GM23338 (cell line): ENCODE measurements at regions not wholly inside any gene's neighbourhood (a gene's known extent, or its start where the extent isn't known, plus 50 kb on each side); places are given as distances from the start of the nearest gene placed in this dataset.
A peak's percentile ranks its signal among the peaks of the same experiment; 100 is the strongest.

Experiments used
- ATAC-seq: fragments of 200-7000 bp; cut with Tn5 transposase; 3 replicates; pipeline ENCODE4 v1.9.1; 2020
- DNase-seq: peaks from one replicate; pipeline ENCODE4 v3.0.0-alpha.2; 2015; ENCODE audit warnings: low spot score
- H2AFZ ChIP-seq: fragments of 200-600 bp; sonication (generic); 2 replicates; pipeline ENCODE4 v1.8.0; 2016; ENCODE audit warnings: antibody characterized with exemption, mild to moderate bottlenecking, moderate library complexity
- H3F3A ChIP-seq: fragments of 200-600 bp; sonication (generic); replicated peaks from 2 replicates; pipeline ENCODE4 v1.8.0; 2017; ENCODE audit warnings: antibody characterized with exemption, mixed run types, low read depth
- H3K27ac ChIP-seq: fragments of 200-600 bp; sonication (generic); 2 replicates; pipeline ENCODE4 v1.6.1; 2016; ENCODE audit warnings: low read depth
- H3K27me3 ChIP-seq: fragments of 200-600 bp; sonication (generic); 2 replicates; pipeline ENCODE4 v1.8.0; 2016; ENCODE audit warnings: mild to moderate bottlenecking, mixed run types, moderate library complexity; ENCODE audit not compliant: insufficient read depth
- H3K36me3 ChIP-seq: fragments of 200-600 bp; sonication (generic); 2 replicates; pipeline ENCODE4 v1.8.0; 2016; ENCODE audit warnings: mild to moderate bottlenecking; ENCODE audit not compliant: insufficient read depth
- H3K4me1 ChIP-seq: fragments of 200-600 bp; sonication (generic); 2 replicates; pipeline ENCODE4 v1.8.0; 2016; ENCODE audit warnings: mild to moderate bottlenecking, moderate library complexity; ENCODE audit not compliant: insufficient read depth
- H3K4me2 ChIP-seq: fragments of 200-600 bp; sonication (generic); 2 replicates; pipeline ENCODE4 v1.7.1; 2017; ENCODE audit warnings: mixed run types
- H3K4me3 ChIP-seq: fragments of 200-600 bp; sonication (generic); 2 replicates; pipeline ENCODE4 v1.6.1; 2016; ENCODE audit warnings: mixed run types
- H3K79me2 ChIP-seq: fragments of 200-600 bp; sonication (generic); replicated peaks from 2 replicates; pipeline ENCODE4 v1.8.0; 2017; ENCODE audit warnings: mild to moderate bottlenecking; ENCODE audit not compliant: insufficient read depth
- H3K9me2 ChIP-seq: fragments of 200-600 bp; sonication (generic); 2 replicates; pipeline ENCODE4 v1.8.0; 2017; ENCODE audit not compliant: insufficient read depth
- H4K20me1 ChIP-seq: fragments of 200-600 bp; sonication (generic); replicated peaks from 2 replicates; pipeline ENCODE4 v1.8.0; 2017; ENCODE audit warnings: mild to moderate bottlenecking; ENCODE audit not compliant: insufficient read depth
- H3K27ac Mint-ChIP-seq: 2 replicates; pipeline ENCODE4 v1.8.0; 2020; ENCODE audit warnings: inconsistent platforms, mild to moderate bottlenecking, moderate library complexity, mixed read lengths
- H3K27me3 Mint-ChIP-seq: 3 replicates; pipeline ENCODE4 v1.8.0; 2022; ENCODE audit warnings: low read depth, mild to moderate bottlenecking, moderate library complexity, mixed read lengths, inconsistent platforms; ENCODE audit not compliant: insufficient read depth, poor library complexity
- H3K36me3 Mint-ChIP-seq: 3 replicates; pipeline ENCODE4 v1.8.0; 2021; ENCODE audit warnings: low read depth, mild to moderate bottlenecking, inconsistent platforms, moderate library complexity, mixed read lengths
- H3K4me1 Mint-ChIP-seq: 3 replicates; pipeline ENCODE4 v1.8.0; 2020; ENCODE audit warnings: mild to moderate bottlenecking, inconsistent platforms, mixed read lengths
- H3K4me3 Mint-ChIP-seq: 3 replicates; pipeline ENCODE4 v1.8.0; 2021; ENCODE audit warnings: moderate library complexity, mild to moderate bottlenecking, inconsistent platforms, mixed read lengths
- H3K9me3 Mint-ChIP-seq: 3 replicates; pipeline ENCODE4 v1.8.0; 2020; ENCODE audit warnings: moderate library complexity, mild to moderate bottlenecking, inconsistent platforms, mixed read lengths
- CREB1 ChIP-seq: fragments of 250-450 bp; sonication (Bioruptor Pico); IDR thresholded peaks from 2 replicates; pipeline ENCODE4 v1.5.0; 2020; ENCODE audit warnings: low read depth, mild to moderate bottlenecking, moderate library complexity
- EZH2 ChIP-seq: fragments of 200-600 bp; sonication (generic); IDR thresholded peaks from one replicate; pipeline ENCODE4 v1.8.0; 2017; ENCODE audit warnings: antibody characterized with exemption, mild to moderate bottlenecking, low read depth; ENCODE audit not compliant: unreplicated experiment
- EZH2phosphoT487 ChIP-seq: fragments of 200-600 bp; sonication (generic); IDR thresholded peaks from one replicate; pipeline ENCODE4 v1.8.1; 2018; ENCODE audit warnings: antibody characterized with exemption; ENCODE audit not compliant: unreplicated experiment
- JUNB ChIP-seq: IDR thresholded peaks from one replicate; pipeline ENCODE4 v1.6.1; 2016; ENCODE audit warnings: antibody characterized with exemption; ENCODE audit not compliant: unreplicated experiment
- NANOG ChIP-seq: IDR thresholded peaks from 2 replicates; pipeline ENCODE4 v1.6.1; 2016; ENCODE audit warnings: antibody characterized with exemption, borderline replicate concordance
- POLR2AphosphoS5 ChIP-seq: IDR thresholded peaks from 2 replicates; pipeline ENCODE4 v1.6.1; 2016; ENCODE audit warnings: antibody characterized with exemption, low read depth
- STAT1 ChIP-seq: IDR thresholded peaks from one replicate; pipeline ENCODE4 v1.6.1; 2016; ENCODE audit warnings: antibody characterized with exemption; ENCODE audit not compliant: unreplicated experiment
- ZNF114 ChIP-seq: fragments of 250-450 bp; sonication (Bioruptor Pico); IDR thresholded peaks from 2 replicates; pipeline ENCODE4 v1.5.0; 2020; ENCODE audit warnings: mild to moderate bottlenecking, moderate library complexity
- ZNF331 ChIP-seq: fragments of 250-450 bp; sonication (Bioruptor Pico); IDR thresholded peaks from 2 replicates; pipeline ENCODE4 v1.5.0; 2020; ENCODE audit warnings: low read depth, mild to moderate bottlenecking, moderate library complexity
- TF ChIP-seq, protein P1 (sequence below), 2 experiments: fragments of 200-600 bp in 1 of 2; sonication (generic) in 1 of 2; conservative IDR thresholded peaks; 2 replicates each; pipeline versions ENCODE4 v1.5.1 to v1.6.1; 2016 to 2017; ENCODE audit warnings: antibody characterized with exemption in 2 of 2, low read depth in 2 of 2, mild to moderate bottlenecking in 2 of 2, moderate library complexity in 1 of 2
- TF ChIP-seq, protein P2 (sequence below): IDR thresholded peaks from 2 replicates; pipeline ENCODE4 v1.6.1; 2016; ENCODE audit warnings: antibody characterized with exemption
- TF ChIP-seq, protein P3 (sequence below): fragments of 250-450 bp; sonication (Bioruptor Pico); IDR thresholded peaks from 2 replicates; pipeline ENCODE4 v1.5.0; 2020; ENCODE audit warnings: mild to moderate bottlenecking, moderate library complexity
- TF ChIP-seq, protein P4 (sequence below): IDR thresholded peaks from one replicate; pipeline ENCODE4 v1.6.1; 2018; ENCODE audit warnings: antibody characterized with exemption; ENCODE audit not compliant: unreplicated experiment

DNA sequence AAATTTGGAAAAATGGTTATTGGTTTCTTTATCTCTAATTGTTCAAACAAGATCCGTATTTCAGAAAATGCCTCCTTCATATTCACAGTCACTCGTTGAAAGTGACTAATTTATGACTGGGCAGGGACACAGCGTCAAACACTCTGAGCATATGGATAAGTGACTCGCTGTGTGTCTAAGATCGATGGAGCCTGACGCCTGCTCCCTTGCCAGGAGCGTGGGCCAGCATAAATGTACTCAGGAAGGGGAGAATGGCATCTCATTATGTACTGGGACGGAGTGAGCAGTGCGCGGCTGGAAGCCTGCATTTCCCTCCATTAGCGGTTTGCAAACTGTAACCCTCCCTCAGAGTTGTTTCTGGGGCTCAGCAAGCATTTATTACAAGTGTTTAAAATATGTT lies 79.8 kb upstream of the CAST start:
- Histone ChIP-seq H3K4me1 (no peaks in the 10 kb centered on the region), H3K36me3 (no peaks in the 10 kb centered on the region), H2AFZ (no peak overlapping the region), H3K79me2 (no peaks in the 10 kb centered on the region), H3K4me2 (no peak overlapping the region), H4K20me1 (no peaks in the 10 kb centered on the region), H3K27ac (no peak overlapping the region), H3F3A (no peaks in the 10 kb centered on the region), H3K27me3 (no peaks in the 10 kb centered on the region), H3K4me3 (no peak overlapping the region), H3K9me2 (peaks cover 4% of the 10 kb centered on the region; the same call in 1 of the 2 replicates)
- TF ChIP-seq, protein P1, sequence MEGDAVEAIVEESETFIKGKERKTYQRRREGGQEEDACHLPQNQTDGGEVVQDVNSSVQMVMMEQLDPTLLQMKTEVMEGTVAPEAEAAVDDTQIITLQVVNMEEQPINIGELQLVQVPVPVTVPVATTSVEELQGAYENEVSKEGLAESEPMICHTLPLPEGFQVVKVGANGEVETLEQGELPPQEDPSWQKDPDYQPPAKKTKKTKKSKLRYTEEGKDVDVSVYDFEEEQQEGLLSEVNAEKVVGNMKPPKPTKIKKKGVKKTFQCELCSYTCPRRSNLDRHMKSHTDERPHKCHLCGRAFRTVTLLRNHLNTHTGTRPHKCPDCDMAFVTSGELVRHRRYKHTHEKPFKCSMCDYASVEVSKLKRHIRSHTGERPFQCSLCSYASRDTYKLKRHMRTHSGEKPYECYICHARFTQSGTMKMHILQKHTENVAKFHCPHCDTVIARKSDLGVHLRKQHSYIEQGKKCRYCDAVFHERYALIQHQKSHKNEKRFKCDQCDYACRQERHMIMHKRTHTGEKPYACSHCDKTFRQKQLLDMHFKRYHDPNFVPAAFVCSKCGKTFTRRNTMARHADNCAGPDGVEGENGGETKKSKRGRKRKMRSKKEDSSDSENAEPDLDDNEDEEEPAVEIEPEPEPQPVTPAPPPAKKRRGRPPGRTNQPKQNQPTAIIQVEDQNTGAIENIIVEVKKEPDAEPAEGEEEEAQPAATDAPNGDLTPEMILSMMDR (conservative IDR thresholded peaks at IDR 0.05; ENCODE audit: low read depth in 2 of 2): no peak
- no peak for TF ChIP-seq JUNB
- TF ChIP-seq, protein P2, sequence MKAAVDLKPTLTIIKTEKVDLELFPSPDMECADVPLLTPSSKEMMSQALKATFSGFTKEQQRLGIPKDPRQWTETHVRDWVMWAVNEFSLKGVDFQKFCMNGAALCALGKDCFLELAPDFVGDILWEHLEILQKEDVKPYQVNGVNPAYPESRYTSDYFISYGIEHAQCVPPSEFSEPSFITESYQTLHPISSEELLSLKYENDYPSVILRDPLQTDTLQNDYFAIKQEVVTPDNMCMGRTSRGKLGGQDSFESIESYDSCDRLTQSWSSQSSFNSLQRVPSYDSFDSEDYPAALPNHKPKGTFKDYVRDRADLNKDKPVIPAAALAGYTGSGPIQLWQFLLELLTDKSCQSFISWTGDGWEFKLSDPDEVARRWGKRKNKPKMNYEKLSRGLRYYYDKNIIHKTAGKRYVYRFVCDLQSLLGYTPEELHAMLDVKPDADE: no peak
- TF ChIP-seq STAT1: no peak
- no peak for TF ChIP-seq ZNF114 (CRISPR knock-in tag)
- no peak for TF ChIP-seq POLR2AphosphoS5
- no peak for TF ChIP-seq EZH2
- no peak for TF ChIP-seq ZNF331 (CRISPR knock-in tag)
- TF ChIP-seq NANOG: no peak
- TF ChIP-seq, protein P3, sequence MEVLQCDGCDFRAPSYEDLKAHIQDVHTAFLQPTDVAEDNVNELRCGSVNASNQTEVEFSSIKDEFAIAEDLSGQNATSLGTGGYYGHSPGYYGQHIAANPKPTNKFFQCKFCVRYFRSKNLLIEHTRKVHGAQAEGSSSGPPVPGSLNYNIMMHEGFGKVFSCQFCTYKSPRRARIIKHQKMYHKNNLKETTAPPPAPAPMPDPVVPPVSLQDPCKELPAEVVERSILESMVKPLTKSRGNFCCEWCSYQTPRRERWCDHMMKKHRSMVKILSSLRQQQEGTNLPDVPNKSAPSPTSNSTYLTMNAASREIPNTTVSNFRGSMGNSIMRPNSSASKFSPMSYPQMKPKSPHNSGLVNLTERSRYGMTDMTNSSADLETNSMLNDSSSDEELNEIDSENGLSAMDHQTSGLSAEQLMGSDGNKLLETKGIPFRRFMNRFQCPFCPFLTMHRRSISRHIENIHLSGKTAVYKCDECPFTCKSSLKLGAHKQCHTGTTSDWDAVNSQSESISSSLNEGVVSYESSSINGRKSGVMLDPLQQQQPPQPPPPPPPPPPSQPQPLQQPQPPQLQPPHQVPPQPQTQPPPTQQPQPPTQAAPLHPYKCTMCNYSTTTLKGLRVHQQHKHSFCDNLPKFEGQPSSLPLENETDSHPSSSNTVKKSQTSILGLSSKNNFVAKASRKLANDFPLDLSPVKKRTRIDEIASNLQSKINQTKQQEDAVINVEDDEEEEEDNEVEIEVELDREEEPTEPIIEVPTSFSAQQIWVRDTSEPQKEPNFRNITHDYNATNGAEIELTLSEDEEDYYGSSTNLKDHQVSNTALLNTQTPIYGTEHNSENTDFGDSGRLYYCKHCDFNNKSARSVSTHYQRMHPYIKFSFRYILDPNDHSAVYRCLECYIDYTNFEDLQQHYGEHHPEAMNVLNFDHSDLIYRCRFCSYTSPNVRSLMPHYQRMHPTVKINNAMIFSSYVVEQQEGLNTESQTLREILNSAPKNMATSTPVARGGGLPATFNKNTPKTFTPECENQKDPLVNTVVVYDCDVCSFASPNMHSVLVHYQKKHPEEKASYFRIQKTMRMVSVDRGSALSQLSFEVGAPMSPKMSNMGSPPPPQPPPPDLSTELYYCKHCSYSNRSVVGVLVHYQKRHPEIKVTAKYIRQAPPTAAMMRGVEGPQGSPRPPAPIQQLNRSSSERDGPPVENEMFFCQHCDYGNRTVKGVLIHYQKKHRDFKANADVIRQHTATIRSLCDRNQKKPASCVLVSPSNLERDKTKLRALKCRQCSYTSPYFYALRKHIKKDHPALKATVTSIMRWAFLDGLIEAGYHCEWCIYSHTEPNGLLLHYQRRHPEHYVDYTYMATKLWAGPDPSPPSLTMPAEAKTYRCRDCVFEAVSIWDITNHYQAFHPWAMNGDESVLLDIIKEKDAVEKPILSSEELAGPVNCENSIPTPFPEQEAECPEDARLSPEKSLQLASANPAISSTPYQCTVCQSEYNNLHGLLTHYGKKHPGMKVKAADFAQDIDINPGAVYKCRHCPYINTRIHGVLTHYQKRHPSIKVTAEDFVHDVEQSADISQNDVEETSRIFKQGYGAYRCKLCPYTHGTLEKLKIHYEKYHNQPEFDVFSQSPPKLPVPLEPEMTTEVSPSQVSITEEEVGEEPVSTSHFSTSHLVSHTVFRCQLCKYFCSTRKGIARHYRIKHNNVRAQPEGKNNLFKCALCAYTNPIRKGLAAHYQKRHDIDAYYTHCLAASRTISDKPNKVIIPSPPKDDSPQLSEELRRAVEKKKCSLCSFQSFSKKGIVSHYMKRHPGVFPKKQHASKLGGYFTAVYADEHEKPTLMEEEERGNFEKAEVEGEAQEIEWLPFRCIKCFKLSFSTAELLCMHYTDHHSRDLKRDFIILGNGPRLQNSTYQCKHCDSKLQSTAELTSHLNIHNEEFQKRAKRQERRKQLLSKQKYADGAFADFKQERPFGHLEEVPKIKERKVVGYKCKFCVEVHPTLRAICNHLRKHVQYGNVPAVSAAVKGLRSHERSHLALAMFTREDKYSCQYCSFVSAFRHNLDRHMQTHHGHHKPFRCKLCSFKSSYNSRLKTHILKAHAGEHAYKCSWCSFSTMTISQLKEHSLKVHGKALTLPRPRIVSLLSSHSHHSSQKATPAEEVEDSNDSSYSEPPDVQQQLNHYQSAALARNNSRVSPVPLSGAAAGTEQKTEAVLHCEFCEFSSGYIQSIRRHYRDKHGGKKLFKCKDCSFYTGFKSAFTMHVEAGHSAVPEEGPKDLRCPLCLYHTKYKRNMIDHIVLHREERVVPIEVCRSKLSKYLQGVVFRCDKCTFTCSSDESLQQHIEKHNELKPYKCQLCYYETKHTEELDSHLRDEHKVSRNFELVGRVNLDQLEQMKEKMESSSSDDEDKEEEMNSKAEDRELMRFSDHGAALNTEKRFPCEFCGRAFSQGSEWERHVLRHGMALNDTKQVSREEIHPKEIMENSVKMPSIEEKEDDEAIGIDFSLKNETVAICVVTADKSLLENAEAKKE: no peak
- TF ChIP-seq, protein P4, sequence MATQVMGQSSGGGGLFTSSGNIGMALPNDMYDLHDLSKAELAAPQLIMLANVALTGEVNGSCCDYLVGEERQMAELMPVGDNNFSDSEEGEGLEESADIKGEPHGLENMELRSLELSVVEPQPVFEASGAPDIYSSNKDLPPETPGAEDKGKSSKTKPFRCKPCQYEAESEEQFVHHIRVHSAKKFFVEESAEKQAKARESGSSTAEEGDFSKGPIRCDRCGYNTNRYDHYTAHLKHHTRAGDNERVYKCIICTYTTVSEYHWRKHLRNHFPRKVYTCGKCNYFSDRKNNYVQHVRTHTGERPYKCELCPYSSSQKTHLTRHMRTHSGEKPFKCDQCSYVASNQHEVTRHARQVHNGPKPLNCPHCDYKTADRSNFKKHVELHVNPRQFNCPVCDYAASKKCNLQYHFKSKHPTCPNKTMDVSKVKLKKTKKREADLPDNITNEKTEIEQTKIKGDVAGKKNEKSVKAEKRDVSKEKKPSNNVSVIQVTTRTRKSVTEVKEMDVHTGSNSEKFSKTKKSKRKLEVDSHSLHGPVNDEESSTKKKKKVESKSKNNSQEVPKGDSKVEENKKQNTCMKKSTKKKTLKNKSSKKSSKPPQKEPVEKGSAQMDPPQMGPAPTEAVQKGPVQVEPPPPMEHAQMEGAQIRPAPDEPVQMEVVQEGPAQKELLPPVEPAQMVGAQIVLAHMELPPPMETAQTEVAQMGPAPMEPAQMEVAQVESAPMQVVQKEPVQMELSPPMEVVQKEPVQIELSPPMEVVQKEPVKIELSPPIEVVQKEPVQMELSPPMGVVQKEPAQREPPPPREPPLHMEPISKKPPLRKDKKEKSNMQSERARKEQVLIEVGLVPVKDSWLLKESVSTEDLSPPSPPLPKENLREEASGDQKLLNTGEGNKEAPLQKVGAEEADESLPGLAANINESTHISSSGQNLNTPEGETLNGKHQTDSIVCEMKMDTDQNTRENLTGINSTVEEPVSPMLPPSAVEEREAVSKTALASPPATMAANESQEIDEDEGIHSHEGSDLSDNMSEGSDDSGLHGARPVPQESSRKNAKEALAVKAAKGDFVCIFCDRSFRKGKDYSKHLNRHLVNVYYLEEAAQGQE: no peak
- TF ChIP-seq EZH2phosphoT487: no peak
- no peak for TF ChIP-seq CREB1
- no peak overlapping the region for H3K4me3 Mint-ChIP-seq
- no peaks in the 10 kb centered on the region for H3K36me3 Mint-ChIP-seq
- DNase-seq (no peak), ATAC-seq (no peak)
- H3K27ac Mint-ChIP-seq: 0 out of 2 replicates have a peak overlapping the region, but pooled peaks have one; percentile 46
- no peaks in the 10 kb centered on the region for H3K27me3 Mint-ChIP-seq
- H3K4me1 Mint-ChIP-seq: no peaks in the 10 kb centered on the region
- H3K9me3 Mint-ChIP-seq: no peaks in the 10 kb centered on the region
